ENCODE measurements at regions not wholly inside any gene's neighbourhood (a gene's known extent, or its start where the extent isn't known, plus 50 kb on each side); places are given as distances from the start of the nearest gene placed in this dataset.

DNA sequence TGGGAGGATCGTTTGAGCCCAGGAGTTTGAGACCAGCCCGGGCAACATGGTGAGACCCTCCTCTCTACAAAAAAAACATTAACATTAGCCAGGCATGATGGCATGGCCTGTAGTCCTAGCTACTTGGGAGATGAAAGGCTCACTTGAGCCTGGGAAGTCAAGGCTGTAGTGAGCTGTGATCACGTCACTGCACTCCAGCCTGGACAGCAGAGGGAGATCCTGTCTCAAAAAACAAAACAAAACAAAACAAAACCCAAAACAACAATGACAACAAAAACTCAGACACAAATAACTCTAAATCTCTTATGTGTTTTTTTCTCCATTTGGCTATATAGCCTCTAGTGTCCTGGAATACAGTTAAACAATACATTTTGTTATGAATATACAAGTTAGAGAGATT lies 127.3 kb upstream of the STK26 start:
- TF ChIP-seq, protein P1, sequence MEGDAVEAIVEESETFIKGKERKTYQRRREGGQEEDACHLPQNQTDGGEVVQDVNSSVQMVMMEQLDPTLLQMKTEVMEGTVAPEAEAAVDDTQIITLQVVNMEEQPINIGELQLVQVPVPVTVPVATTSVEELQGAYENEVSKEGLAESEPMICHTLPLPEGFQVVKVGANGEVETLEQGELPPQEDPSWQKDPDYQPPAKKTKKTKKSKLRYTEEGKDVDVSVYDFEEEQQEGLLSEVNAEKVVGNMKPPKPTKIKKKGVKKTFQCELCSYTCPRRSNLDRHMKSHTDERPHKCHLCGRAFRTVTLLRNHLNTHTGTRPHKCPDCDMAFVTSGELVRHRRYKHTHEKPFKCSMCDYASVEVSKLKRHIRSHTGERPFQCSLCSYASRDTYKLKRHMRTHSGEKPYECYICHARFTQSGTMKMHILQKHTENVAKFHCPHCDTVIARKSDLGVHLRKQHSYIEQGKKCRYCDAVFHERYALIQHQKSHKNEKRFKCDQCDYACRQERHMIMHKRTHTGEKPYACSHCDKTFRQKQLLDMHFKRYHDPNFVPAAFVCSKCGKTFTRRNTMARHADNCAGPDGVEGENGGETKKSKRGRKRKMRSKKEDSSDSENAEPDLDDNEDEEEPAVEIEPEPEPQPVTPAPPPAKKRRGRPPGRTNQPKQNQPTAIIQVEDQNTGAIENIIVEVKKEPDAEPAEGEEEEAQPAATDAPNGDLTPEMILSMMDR (conservative IDR thresholded peaks at IDR 0.05), result peak; percentile 28
- Histone ChIP-seq H3K9me3 (ENCODE audit: control insufficient read depth, low read length) (no peaks in the 10 kb centered on the region), H3K4me1 (ENCODE audit: control insufficient read depth, insufficient read depth, low read length) (no peaks in the 10 kb centered on the region), H3K27me3 (ENCODE audit: control insufficient read depth, insufficient read depth, low read length, poor library complexity, severe bottlenecking) (no peaks in the 10 kb centered on the region), H3K4me3 (ENCODE audit: low read length) (no peak overlapping the region), H3K27ac (ENCODE audit: low read depth, low read length) (no peak overlapping the region), H3K36me3 (ENCODE audit: control insufficient read depth, insufficient read depth, low read length) (no peaks in the 10 kb centered on the region), H3K9ac (ENCODE audit: extremely low read depth, low read length, poor library complexity, severe bottlenecking) (no peak overlapping the region)
- no peaks in the 10 kb centered on the region for H3K4me1 Mint-ChIP-seq
- DNase-seq, result no peak
- H3K4me3 Mint-ChIP-seq, result no peak overlapping the region
- no peaks in the 10 kb centered on the region for H3K9me3 Mint-ChIP-seq
- H3K27me3 Mint-ChIP-seq (ENCODE audit: insufficient read depth), result peaks cover 13% of the 10 kb centered on the region
- no peaks in the 10 kb centered on the region for H3K36me3 Mint-ChIP-seq (ENCODE audit: low read depth)
- H3K27ac Mint-ChIP-seq, result no peak overlapping the region
- 100% methylated on average over 3 of the region's 3 CpGs; no CpG with 5 or more reads in 1 of the 2 experiments for WGBS, 2 experiments (ENCODE audit: insufficient coverage in 1 of 2, insufficient read length in 1 of 2)

DNA sequence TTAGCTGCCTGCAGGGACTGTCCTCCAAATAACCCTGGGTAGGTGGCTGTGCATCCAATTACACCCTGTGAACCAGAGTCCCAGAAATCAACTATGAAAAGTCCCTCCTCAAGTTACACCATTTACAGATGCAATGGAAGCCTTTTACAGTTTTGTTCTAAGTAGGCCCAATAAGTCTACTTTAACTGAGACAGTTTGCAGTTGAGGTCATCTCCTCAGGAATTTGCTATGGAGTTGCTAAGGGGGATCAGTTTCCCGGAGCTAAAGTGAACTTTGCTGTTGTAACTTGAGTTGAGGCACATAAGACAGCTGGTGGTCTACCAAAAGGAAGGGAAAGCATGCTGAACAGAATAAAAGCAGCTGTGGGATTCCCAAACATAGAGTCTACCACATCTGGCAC lies 121.6 kb upstream of the STK26 start:
- no peaks in the 10 kb centered on the region for H3K36me3 Mint-ChIP-seq (ENCODE audit: low read depth)

DNA sequence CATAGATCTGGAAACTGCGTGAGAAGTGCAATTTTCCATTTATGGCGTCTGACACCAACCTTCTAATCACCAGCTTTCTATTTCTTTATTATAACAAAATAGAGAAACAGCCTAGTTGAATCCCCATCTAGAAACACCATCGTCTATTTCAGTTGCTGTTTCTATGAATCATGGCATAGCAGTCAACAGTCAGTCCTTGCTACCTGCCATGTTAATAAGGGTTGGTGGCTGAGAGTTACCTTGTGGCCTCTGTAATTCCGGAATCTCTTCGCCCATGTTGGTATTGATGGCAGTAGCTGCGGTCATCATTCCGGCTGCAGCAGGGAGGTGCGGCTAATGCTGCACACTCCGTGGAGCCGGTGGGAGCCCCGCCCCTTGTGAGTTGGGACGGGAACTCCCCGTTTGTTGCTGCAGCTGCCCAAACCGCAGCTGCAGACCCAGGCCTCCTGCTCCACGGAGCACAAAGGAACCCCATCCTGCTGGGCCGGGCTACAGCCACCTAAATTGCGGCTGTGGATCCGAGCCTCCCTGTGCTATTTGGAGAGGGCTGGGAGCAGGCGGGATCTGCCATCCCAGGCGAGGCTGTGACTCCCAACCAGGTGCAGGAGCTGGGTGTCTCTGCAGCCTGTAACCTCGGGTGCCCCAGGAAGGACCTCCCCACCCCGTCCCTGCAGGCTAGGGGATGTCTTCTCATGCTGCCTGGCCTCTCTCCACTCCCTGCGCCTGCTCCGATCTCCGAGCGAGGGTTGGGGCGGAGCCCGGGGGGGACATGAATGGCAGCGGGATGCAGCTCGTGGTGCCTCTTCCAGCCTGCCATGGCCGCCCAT lies 115.4 kb upstream of the STK26 start:
- 91 to 93% methylated on average over 3 to 31 of the region's 31 CpGs for WGBS, 2 experiments (ENCODE audit: insufficient coverage in 1 of 2, insufficient read length in 1 of 2)
- no peaks in the 10 kb centered on the region for H3K36me3 ChIP-seq (ENCODE audit: control insufficient read depth, insufficient read depth, low read length)
- Mint-ChIP-seq H3K4me3 (peak overlapping the region; percentile 67), H3K27ac (peak overlapping the region; percentile 56), H3K27me3 (ENCODE audit: insufficient read depth) (peaks cover 29% of the 10 kb centered on the region), H3K4me1 (peaks cover 6% of the 10 kb centered on the region), H3K9me3 (no peaks in the 10 kb centered on the region), H3K36me3 (ENCODE audit: low read depth) (no peaks in the 10 kb centered on the region)
- no peaks in the 10 kb centered on the region for H3K4me1 ChIP-seq (ENCODE audit: control insufficient read depth, insufficient read depth, low read length)
- H3K9me3 ChIP-seq (ENCODE audit: control insufficient read depth, low read length), result no peaks in the 10 kb centered on the region
- H3K4me3 ChIP-seq (ENCODE audit: low read length), result no peak overlapping the region
- TF ChIP-seq, protein P1 (conservative IDR thresholded peaks at IDR 0.05), result no peak
- no peaks in the 10 kb centered on the region for H3K27me3 ChIP-seq (ENCODE audit: control insufficient read depth, insufficient read depth, low read length, poor library complexity, severe bottlenecking)
- H3K9ac ChIP-seq (ENCODE audit: extremely low read depth, low read length, poor library complexity, severe bottlenecking), result no peak overlapping the region
- peak; percentile 62 for DNase-seq
- no peak overlapping the region for H3K27ac ChIP-seq (ENCODE audit: low read depth, low read length)

More for the DNA sequence above, 121.6 kb upstream of the STK26 start:
- no peak overlapping the region for H3K27ac Mint-ChIP-seq
- 95% methylated on average over 1 of the region's 1 CpG; no CpG with 5 or more reads in 1 of the 2 experiments for WGBS, 2 experiments (ENCODE audit: insufficient coverage in 1 of 2, insufficient read length in 1 of 2)
- H3K27me3 ChIP-seq (ENCODE audit: control insufficient read depth, insufficient read depth, low read length, poor library complexity, severe bottlenecking), result no peaks in the 10 kb centered on the region
- no peak overlapping the region for H3K4me3 Mint-ChIP-seq
- no peak overlapping the region for H3K4me3 ChIP-seq (ENCODE audit: low read length)
- H3K27ac ChIP-seq (ENCODE audit: low read depth, low read length), result no peak overlapping the region
- peaks cover 22% of the 10 kb centered on the region for H3K27me3 Mint-ChIP-seq (ENCODE audit: insufficient read depth)
- no peaks in the 10 kb centered on the region for H3K36me3 ChIP-seq (ENCODE audit: control insufficient read depth, insufficient read depth, low read length)
- H3K4me1 ChIP-seq (ENCODE audit: control insufficient read depth, insufficient read depth, low read length), result no peaks in the 10 kb centered on the region
- H3K9me3 Mint-ChIP-seq, result no peaks in the 10 kb centered on the region
- TF ChIP-seq, protein P1 (conservative IDR thresholded peaks at IDR 0.05), result no peak
- no peaks in the 10 kb centered on the region for H3K4me1 Mint-ChIP-seq
- no peak overlapping the region for H3K9ac ChIP-seq (ENCODE audit: extremely low read depth, low read length, poor library complexity, severe bottlenecking)
- no peak for DNase-seq
- H3K9me3 ChIP-seq (ENCODE audit: control insufficient read depth, low read length), result no peaks in the 10 kb centered on the region
